ENCODE measurements at regions not wholly inside any gene's neighbourhood (a gene's known extent, or its start where the extent isn't known, plus 50 kb on each side); places are given as distances from the start of the nearest gene placed in this dataset.
"Not testable (repeated sequence)": the region's sequence is repeated elsewhere in the genome, so short reads cannot be mapped to it uniquely, and the experiment has no call there.

GRCh38 chr16:77500934-77501664, 66.3 kb upstream of the ADAMTS18 start:
- no peak overlapping the region for H3K27ac ChIP-seq
- no peaks in the 10 kb centered on the region for H3K27me3 ChIP-seq
- DNase-seq, result no peak
- H3K4me3 ChIP-seq, result no peak overlapping the region
- intact Hi-C loops (cut with DNase I), result no loop called here
- H3K4me1 ChIP-seq, result no peaks in the 10 kb centered on the region
- TF ChIP-seq, protein P1, sequence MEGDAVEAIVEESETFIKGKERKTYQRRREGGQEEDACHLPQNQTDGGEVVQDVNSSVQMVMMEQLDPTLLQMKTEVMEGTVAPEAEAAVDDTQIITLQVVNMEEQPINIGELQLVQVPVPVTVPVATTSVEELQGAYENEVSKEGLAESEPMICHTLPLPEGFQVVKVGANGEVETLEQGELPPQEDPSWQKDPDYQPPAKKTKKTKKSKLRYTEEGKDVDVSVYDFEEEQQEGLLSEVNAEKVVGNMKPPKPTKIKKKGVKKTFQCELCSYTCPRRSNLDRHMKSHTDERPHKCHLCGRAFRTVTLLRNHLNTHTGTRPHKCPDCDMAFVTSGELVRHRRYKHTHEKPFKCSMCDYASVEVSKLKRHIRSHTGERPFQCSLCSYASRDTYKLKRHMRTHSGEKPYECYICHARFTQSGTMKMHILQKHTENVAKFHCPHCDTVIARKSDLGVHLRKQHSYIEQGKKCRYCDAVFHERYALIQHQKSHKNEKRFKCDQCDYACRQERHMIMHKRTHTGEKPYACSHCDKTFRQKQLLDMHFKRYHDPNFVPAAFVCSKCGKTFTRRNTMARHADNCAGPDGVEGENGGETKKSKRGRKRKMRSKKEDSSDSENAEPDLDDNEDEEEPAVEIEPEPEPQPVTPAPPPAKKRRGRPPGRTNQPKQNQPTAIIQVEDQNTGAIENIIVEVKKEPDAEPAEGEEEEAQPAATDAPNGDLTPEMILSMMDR (IDR thresholded peaks at IDR 0.05), result no peak
- H3K36me3 ChIP-seq, result no peaks in the 10 kb centered on the region
- no peaks in the 10 kb centered on the region for H3K9me3 ChIP-seq
- no peak overlapping the region for H3K9ac ChIP-seq (ENCODE audit: low read depth in 2 of 2, low read length in 2 of 2)

- no peak overlapping the region for H3K9ac ChIP-seq (ENCODE audit: low read depth in 2 of 2, low read length in 2 of 2)
- no peak overlapping the region for H3K4me3 ChIP-seq
- DNase-seq, result no peak
- no peak overlapping the region for H3K27ac ChIP-seq
- no peaks in the 10 kb centered on the region for H3K36me3 ChIP-seq
- TF ChIP-seq, protein P1 (IDR thresholded peaks at IDR 0.05), result no peak
- H3K9me3 ChIP-seq, result no peaks in the 10 kb centered on the region
- no peaks in the 10 kb centered on the region for H3K27me3 ChIP-seq
- H3K4me1 ChIP-seq, result no peaks in the 10 kb centered on the region
- intact Hi-C loops (cut with DNase I), result no loop called here
Measured at GRCh38 chr16:77502448-77502847, 67.6 kb upstream of the ADAMTS18 start.

GRCh38 chr16:77506492-77506891, 71.7 kb upstream of the ADAMTS18 start:
- DNase-seq; intact Hi-C loops (cut with DNase I); H3K4me3 ChIP-seq; H3K36me3 ChIP-seq; H3K9ac ChIP-seq (ENCODE audit: low read depth in 2 of 2, low read length in 2 of 2); H3K27me3 ChIP-seq; H3K4me1 ChIP-seq; H3K9me3 ChIP-seq; H3K27ac ChIP-seq: not testable (repeated sequence)

GRCh38 chr16:77509051-77509450, 74.2 kb upstream of the ADAMTS18 start:
- intact Hi-C loops (cut with DNase I), result no loop called here
- H3K27me3 ChIP-seq, result no peaks in the 10 kb centered on the region
- H3K4me3 ChIP-seq, result no peak overlapping the region
- no peaks in the 10 kb centered on the region for H3K4me1 ChIP-seq
- H3K27ac ChIP-seq, result no peak overlapping the region
- TF ChIP-seq, protein P1 (IDR thresholded peaks at IDR 0.05), result no peak
- no peaks in the 10 kb centered on the region for H3K36me3 ChIP-seq
- H3K9ac ChIP-seq (ENCODE audit: low read depth in 2 of 2, low read length in 2 of 2), result no peak overlapping the region
- no peaks in the 10 kb centered on the region for H3K9me3 ChIP-seq
- no peak for DNase-seq

DNA sequence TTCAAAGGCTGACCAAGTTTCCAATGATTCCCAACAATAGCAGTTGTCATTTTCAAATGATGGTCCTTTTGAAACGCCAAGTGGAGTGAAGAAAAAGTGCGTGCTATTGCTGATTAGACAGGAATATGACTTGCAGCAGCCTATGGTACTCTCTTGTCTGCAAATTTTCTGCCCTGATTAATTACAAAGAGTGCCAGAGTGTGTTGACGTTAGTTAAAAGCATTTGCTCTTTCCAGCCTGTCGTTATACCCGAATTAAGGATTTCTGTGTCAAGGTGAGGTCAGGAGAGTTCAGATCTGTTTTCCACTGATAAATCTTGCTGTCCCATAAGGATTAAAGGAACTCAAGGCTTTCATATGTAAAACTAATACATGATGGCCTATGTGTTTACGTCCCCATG, 75.0 kb upstream of the ADAMTS18 start:
- no peaks in the 10 kb centered on the region for H3K27me3 ChIP-seq
- no peak overlapping the region for H3K9ac ChIP-seq (ENCODE audit: low read depth in 2 of 2, low read length in 2 of 2)
- no peak overlapping the region for H3K4me3 ChIP-seq
- H3K36me3 ChIP-seq, result no peaks in the 10 kb centered on the region
- H3K27ac ChIP-seq, result no peak overlapping the region
- TF ChIP-seq, protein P1 (IDR thresholded peaks at IDR 0.05), result no peak
- DNase-seq, result no peak
- intact Hi-C loops (cut with DNase I), result no loop called here
- no peaks in the 10 kb centered on the region for H3K4me1 ChIP-seq
- H3K9me3 ChIP-seq, result no peaks in the 10 kb centered on the region

DNA sequence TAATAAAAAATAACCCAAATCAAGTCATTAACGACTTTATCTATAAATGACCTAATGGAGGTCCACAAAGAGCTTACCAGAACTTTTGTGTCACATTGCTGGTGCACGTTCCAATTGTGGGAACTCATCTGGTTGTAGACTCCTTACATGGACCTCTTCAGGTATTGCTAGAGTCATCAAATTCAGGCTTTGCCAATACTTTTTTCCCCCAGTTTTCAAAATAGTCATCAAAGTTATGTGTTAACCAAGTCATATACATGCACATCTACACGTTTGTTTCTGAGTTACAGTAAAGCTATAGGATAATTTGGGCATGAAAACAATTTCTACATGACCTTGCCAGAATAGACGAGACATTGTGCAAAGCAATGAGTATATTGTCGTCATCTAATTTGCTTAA, 76.2 kb upstream of the ADAMTS18 start:
- TF ChIP-seq, protein P1 (IDR thresholded peaks at IDR 0.05), result no peak
- Histone ChIP-seq H3K27ac (no peak overlapping the region), H3K9me3 (no peaks in the 10 kb centered on the region), H3K4me3 (no peak overlapping the region), H3K9ac (ENCODE audit: low read depth in 2 of 2, low read length in 2 of 2) (no peak overlapping the region), H3K4me1 (no peaks in the 10 kb centered on the region), H3K36me3 (no peaks in the 10 kb centered on the region), H3K27me3 (no peaks in the 10 kb centered on the region)
- DNase-seq, result no peak
- intact Hi-C loops (cut with DNase I), result no loop called here
